Lower leg skin (tissue), 3 donors: ENCODE measurements at regions not wholly inside any gene's neighbourhood (a gene's known extent, or its start where the extent isn't known, plus 50 kb on each side); places are given as distances from the start of the nearest gene placed in this dataset.

Experiments
- POLR2A ChIP-seq, 2 donors: fragments of 450-650 bp; IDR thresholded peaks; one replicate each; pipeline ENCODE4 v1.6.1; 2016 to 2017; ENCODE audit warnings: antibody characterized with exemption in 2 of 2, mild to moderate bottlenecking in 1 of 2, moderate library complexity in 1 of 2
- TF ChIP-seq, protein P1 (sequence below), 3 donors: fragments of 450-650 bp; IDR thresholded peaks; one replicate each; pipeline ENCODE4 v1.5.1; 2016; ENCODE audit warnings: antibody characterized with exemption in 3 of 3, mild to moderate bottlenecking in 3 of 3, moderate library complexity in 2 of 3

DNA sequence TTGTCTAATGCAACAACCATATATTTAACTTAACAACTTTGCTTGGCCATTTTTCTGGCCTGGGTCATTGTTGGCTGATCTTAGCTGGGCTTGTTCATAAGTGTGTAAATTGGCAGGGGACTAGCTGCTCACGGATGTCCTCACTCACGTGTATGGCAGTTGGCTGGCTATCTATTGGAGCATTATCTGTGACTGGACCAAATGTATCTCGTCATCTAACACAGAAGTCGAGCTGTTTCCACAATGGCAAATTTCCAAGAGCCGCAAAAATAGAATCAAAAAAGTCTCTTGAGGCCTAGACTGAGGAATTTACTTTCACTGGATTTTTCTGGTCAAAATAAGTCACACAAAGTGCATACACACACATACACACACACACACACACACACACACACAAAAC lies 893.3 kb downstream of the FAM181B start:
- TF ChIP-seq, protein P1, sequence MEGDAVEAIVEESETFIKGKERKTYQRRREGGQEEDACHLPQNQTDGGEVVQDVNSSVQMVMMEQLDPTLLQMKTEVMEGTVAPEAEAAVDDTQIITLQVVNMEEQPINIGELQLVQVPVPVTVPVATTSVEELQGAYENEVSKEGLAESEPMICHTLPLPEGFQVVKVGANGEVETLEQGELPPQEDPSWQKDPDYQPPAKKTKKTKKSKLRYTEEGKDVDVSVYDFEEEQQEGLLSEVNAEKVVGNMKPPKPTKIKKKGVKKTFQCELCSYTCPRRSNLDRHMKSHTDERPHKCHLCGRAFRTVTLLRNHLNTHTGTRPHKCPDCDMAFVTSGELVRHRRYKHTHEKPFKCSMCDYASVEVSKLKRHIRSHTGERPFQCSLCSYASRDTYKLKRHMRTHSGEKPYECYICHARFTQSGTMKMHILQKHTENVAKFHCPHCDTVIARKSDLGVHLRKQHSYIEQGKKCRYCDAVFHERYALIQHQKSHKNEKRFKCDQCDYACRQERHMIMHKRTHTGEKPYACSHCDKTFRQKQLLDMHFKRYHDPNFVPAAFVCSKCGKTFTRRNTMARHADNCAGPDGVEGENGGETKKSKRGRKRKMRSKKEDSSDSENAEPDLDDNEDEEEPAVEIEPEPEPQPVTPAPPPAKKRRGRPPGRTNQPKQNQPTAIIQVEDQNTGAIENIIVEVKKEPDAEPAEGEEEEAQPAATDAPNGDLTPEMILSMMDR (IDR thresholded peaks at IDR 0.05) = no peak
- TF ChIP-seq POLR2A (IDR thresholded peaks at IDR 0.05) = no peak
